SK-N-DZ (cell line): ENCODE measurements at regions not wholly inside any gene's neighbourhood (a gene's known extent, or its start where the extent isn't known, plus 50 kb on each side); places are given as distances from the start of the nearest gene placed in this dataset.
"Not testable (repeated sequence)": the region's sequence is repeated elsewhere in the genome, so short reads cannot be mapped to it uniquely, and the experiment has no call there.

Experiments
- DNase-seq: peaks from one replicate; pipeline ENCODE4 v3.0.0-alpha.2; 2015; ENCODE audit warnings: low spot score

DNA sequence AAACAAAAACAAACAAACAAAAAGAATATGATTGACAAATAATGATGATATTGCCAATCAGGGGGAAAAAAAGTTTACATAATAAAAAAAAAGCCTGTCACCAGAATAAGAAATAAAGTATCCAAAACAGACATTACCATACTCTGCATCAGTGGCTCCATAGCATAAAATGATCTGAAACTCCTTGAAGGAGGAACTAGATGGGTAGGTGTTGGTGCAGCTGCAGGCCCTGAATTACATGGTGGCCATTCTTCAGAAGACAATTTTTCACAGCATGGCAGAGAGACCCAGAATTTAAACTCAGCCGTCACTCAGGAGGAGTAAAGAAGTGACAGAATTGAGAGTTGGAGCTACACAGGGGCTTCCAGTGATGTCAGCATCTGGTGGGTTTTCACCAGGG lies 60.2 kb downstream of the GLUL start:
- DNase-seq = no peak

GRCh38 chr1:182330303-182330702 lies 61.3 kb downstream of the GLUL start:
- DNase-seq = no peak

- no peak for DNase-seq
These were observed 62.1 kb downstream of the GLUL start for GRCh38 chr1:182329471-182329870.

GRCh38 chr1:182328591-182328990 lies 63.0 kb downstream of the GLUL start:
- DNase-seq = no peak

GRCh38 chr1:182325339-182325738 lies 66.3 kb downstream of the GLUL start:
- DNase-seq = no peak

GRCh38 chr1:182321532-182321931 lies 70.1 kb downstream of the GLUL start:
- DNase-seq = not testable (repeated sequence)

DNA sequence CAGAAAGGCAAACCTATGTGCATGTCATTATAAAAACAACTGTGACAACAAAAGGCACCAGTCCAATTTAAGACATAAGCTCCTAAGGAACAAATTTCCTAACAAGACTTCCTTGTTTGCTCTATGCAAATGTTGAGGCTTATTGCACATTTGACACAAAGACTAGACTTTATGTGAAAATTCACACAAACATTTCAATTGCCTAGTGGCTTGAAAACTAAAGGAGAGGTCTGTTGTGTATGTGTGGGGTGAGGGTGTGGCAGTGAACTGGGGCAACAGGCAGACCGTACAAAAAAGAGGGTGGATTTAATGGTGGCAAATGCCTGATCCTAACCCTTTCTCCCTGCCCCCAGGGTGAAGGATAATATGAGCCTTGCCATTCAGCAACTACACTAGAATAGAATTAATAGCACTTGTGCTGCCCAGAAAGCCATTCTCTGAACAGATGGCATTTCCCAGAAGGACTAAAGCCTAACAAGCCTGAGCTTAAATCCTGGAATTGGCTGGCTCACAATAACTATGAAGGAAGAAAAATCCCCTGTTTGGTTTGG lies 73.9 kb downstream of the GLUL start:
- DNase-seq = no peak

DNA sequence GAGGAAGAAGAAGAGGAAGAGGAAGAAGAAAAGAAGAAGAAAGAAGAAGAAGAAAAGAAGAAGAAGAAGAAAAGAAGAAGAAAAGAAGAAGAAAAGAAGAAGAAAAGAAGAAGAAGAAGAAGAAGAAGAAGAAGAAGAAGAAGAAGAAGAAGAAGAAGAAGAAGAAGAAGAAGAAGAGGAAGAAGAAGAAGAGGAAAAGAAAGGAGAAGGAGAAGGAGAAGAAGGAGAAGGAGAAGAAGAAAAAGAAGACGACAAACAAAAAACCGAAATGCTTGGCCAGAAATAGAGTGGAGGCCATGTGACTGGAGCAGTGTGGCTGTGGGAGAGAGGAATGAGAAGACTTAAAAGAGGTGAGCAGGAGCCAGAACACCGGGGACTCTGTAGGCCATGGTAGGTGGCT lies 75.1 kb downstream of the GLUL start:
- not testable (repeated sequence) for DNase-seq

DNA sequence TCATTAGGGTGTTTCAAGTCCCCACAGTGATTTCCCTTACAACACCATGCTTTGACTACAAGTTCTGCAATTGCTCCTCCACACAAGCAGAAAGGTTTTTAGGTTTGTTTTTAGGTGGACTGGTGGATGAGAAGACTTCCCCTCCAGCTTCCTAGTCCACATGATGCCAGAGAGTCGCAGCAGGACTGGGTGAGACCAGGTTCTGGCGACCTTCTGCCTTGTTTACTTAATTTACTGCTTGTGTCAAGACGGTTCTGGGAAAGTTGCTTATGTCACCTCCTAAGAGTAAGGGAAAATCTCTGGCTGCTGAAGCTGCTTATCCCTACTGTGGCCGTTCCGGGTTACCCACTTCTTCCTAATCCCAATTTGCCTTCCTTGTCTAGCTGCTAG lies 76.4 kb downstream of the GLUL start:
- no peak for DNase-seq

GRCh38 chr1:182309631-182310351 lies 81.8 kb downstream of the GLUL start:
- no peak for DNase-seq

DNA sequence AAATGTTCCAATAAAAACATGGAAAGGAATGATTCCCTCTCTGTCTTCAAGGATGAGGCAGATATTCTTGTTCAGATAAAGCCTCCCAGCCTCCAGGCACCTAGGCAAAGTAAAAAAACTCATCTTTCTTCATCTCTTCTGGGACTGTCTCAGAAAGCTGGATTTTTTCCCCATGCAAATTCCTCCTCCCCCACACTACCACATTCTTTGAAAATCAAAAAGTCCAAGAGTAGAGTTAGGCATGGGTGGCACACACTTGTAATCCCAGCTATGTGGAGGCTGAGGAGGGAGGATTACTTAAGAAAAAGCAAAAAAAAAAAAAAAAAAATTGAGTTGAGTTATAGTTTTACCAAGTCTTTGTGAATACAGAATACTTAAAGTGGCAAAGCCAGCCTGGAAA lies 82.8 kb downstream of the GLUL start:
- DNase-seq = no peak

DNA sequence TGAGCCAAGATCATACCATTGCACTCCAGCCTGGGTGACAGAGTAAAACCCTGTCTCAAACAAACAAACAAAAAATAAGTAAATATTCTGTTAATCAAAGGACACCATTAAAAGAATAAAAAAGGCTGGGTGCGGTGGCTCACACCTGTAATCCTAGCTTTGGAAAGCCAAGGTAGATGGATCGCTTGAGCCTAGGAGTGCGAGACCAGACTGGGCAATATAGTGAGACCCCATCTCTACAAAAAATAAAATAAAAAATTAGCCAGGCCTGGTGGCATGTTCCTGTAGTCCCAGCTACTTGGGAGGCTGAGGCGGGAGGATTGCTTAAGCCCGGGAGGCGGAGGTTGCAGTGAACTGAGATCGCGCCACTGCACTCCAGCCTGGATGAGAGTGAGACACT lies 84.1 kb downstream of the GLUL start:
- DNase-seq = not testable (repeated sequence)

GRCh38 chr1:182305861-182306260 lies 85.7 kb downstream of the GLUL start:
- DNase-seq = no peak

- DNase-seq = no peak
These were observed 87.0 kb downstream of the GLUL start for GRCh38 chr1:182304627-182305026.

DNA sequence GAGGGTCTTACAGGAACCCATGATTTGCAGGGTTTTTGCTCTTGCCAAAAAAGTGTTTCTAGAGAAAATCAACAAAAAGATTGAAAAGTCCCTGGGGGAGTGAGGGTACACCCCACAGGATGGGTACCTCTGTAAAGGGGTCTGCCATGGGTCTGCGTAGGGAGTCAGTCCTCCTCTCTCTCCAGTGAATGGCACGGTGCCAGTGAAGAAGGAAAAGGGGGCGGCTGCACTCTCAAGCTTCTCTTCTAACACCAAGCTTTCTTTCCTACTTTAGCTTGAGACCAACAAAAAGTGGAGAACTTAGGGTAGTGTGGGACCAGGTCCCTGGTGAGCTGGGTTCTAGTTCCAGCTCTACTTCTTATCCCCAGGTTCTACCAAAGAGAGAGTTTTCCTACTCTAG lies 87.4 kb downstream of the GLUL start:
- DNase-seq = no peak

DNA sequence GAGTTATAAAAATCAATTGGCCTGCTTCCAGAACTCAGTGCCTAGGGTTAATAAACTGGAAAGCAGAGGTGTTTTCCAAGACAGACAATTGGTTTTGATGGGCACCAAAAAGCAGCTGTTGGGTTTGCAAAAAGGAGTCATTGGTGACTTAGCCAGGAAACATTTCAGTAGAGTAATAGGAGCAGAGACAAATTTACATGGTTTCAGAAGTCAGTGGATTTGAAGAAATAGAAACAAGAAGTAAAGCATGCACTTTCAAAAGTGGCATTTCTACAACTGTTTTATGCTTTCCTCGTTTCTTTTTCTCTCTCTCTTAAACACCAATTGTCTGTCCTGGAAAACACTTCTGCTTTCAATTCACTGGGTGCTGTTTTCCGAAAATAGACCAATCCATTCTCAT lies 87.8 kb downstream of the GLUL start:
- DNase-seq = no peak

DNA sequence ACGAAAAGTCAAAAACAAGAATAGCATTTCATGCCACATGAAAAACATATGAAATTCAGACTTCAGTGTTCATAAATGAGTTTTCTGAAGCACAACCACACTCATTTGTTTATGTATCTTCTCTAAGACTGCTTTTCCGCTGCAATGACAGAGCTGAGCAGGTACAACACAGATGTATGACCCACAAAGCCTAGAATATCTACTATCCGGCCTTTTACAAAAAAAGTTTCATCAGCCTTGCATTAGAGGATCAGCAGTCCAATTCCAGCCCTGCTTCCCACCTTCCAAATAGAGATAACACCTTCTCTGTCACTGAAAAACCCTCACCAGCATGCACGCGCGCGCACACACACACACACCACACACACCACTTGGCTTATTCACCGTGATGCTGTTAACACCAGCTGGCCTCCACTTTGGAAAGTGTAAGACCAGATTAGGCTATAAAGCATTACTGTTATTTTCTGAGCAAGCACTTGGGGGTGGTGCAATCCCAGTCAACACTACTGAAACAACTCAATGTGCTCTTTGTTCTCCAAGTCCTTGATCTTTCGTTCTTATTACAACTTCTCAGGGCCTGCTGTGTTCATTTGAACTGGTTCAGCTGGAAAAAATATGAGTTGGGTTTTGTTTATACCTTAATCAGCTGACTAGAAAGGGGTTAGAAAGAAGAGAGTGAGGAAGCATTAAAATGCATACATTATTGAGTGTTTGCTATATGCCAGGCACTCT lies 90.0 kb downstream of the GLUL start:
- DNase-seq = no peak

GRCh38 chr1:182301026-182301436 lies 90.6 kb downstream of the GLUL start:
- no peak for DNase-seq

DNA sequence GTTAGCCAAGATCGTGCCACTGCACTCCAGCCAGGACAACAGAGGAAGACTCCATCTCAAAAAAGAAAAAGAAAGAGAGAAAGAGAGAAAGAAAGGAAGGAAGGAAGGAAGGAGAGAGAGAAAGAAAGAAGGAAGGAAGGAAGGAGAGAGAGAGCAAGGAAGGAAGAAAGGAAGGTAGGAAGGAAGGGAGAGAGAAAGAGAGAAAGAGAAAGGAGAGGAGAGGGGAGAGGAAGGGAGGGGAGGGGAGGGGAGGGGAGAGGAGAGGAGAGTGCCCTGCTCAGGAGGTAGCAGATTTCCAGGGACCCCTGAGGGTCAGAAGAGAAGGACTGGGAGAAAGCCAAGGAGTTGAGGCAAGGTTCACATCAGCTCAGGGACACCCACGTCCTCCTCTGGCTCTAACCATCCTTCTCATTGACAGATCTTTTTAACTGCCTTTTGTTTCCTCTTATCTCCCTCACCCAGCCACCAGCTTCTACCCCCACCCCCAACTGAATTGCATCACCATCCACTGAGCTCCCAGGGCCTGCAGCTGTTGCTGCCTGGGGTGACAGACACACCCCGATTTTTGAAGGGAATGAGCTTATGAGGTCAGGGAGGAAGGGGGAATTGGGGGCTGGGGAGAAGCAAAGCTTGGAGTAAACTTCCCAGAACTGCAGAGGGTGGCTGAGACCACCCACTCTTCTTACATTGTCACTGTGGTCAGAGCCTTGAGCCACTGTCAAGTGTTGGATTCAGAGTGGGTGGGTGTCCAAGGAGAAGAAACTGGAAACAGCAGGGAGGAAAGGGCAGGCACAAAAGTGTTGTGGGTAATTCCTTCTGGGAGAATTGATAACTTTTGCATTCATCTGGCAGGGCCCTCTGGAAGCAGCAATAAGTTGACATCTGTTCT lies 91.6 kb downstream of the GLUL start:
- DNase-seq = no peak

GRCh38 chr1:182299054-182299727 lies 92.4 kb downstream of the GLUL start:
- DNase-seq = not testable (repeated sequence)

DNA sequence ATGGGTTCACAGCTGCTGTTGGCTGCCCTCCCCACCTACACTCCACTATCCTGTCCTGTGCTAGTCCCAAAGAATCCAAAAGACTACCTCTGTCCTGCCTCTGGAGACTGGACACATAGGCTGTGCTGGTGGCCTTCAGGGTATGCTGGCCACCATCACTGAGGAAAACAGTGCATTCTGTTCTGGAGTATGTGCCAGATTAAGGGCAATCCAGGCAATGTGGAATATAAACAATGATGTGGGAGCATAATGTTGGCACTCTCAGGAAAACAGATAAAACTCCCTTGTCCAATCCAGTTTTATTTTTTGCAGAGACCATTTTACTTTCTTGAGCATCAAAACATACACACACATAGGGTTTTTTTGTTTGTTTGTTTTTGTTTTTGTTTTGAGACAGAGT lies 94.3 kb downstream of the GLUL start:
- no peak for DNase-seq
